ENCODE measurements at regions not wholly inside any gene's neighbourhood (a gene's known extent, or its start where the extent isn't known, plus 50 kb on each side); places are given as distances from the start of the nearest gene placed in this dataset.

GRCh38 chr13:94827566-94827965 is 115.2 kb upstream of the SOX21 start:
- WGBS (ENCODE audit: insufficient coverage, low coverage, missing lambda C conversion rate): 0% methylated on average over 2 of the region's 2 CpGs
- BruUV-seq (replicated peaks): no TSS peak
- Histone ChIP-seq H2AFZ (ENCODE audit: low read depth, low read length) (no peak overlapping the region), H3K4me1 (replicated peaks in 1 of 2; ENCODE audit: control insufficient read depth in 2 of 2, insufficient read depth in 2 of 2, low read length in 2 of 2) (no peaks in the 10 kb centered on the region; a peak in 1 of 5 replicates), H3K9ac (ENCODE audit: insufficient read depth in 1 of 2, low read depth in 2 of 2, low read length in 2 of 2) (no peak overlapping the region), H3K36me3 (ENCODE audit: control insufficient read depth, insufficient read depth, low read length) (no peaks in the 10 kb centered on the region), H3K9me1 (ENCODE audit: control insufficient read depth, insufficient read depth, low read length) (no peaks in the 10 kb centered on the region), H4K20me1 (replicated peaks; ENCODE audit: control insufficient read depth, insufficient read depth, low read length) (no peaks in the 10 kb centered on the region), H3K9me3 (replicated peaks; ENCODE audit: control insufficient read depth, insufficient read depth, low read depth, low read length) (no peaks in the 10 kb centered on the region), H3K79me2 (ENCODE audit: control insufficient read depth, insufficient read depth, low read length) (no peaks in the 10 kb centered on the region), H3K27ac (ENCODE audit: extremely low read depth, low read depth, low read length) (no peak overlapping the region), H3K4me3 (no peak overlapping the region), H3K4me2 (ENCODE audit: insufficient read depth, low read length) (no peak overlapping the region), H3K27me3 (ENCODE audit: control insufficient read depth in 2 of 2, insufficient read depth in 2 of 2, low read length in 2 of 2) (peaks cover 0 to 2% of the 10 kb centered on the region in 2 experiments; a peak in 2 of 5 replicates)
- in situ Hi-C loops (cut with MboI): no loop called here
- TF ChIP-seq, protein P1, sequence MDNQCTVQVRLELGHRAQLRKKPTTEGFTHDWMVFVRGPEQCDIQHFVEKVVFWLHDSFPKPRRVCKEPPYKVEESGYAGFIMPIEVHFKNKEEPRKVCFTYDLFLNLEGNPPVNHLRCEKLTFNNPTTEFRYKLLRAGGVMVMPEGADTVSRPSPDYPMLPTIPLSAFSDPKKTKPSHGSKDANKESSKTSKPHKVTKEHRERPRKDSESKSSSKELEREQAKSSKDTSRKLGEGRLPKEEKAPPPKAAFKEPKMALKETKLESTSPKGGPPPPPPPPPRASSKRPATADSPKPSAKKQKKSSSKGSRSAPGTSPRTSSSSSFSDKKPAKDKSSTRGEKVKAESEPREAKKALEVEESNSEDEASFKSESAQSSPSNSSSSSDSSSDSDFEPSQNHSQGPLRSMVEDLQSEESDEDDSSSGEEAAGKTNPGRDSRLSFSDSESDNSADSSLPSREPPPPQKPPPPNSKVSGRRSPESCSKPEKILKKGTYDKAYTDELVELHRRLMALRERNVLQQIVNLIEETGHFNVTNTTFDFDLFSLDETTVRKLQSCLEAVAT (IDR thresholded peaks at IDR 0.05): no peak
- POLR2A ChIA-PET: no interaction called here
- intact Hi-C loops (cut with micrococcal nuclease): no loop called here
- FAIRE-seq (no peak), DNase-seq (ENCODE audit: extremely low read depth in 1 of 4, low spot score in 3 of 4) (no peak), ATAC-seq (no peak)
- CTCF ChIA-PET (ENCODE audit: low intra/inter-chr PET ratio): no interaction called here

- no TSS peak for BruUV-seq (replicated peaks)
- Histone ChIP-seq H3K36me3 (ENCODE audit: control insufficient read depth, insufficient read depth, low read length) (no peaks in the 10 kb centered on the region), H4K20me1 (replicated peaks; ENCODE audit: control insufficient read depth, insufficient read depth, low read length) (no peaks in the 10 kb centered on the region), H3K9me3 (replicated peaks; ENCODE audit: control insufficient read depth, insufficient read depth, low read depth, low read length) (no peaks in the 10 kb centered on the region), H3K4me3 (no peak overlapping the region), H3K4me1 (replicated peaks in 1 of 2; ENCODE audit: control insufficient read depth in 2 of 2, insufficient read depth in 2 of 2, low read length in 2 of 2) (no peaks in the 10 kb centered on the region; a peak in 1 of 5 replicates), H3K79me2 (ENCODE audit: control insufficient read depth, insufficient read depth, low read length) (no peaks in the 10 kb centered on the region), H3K27me3 (ENCODE audit: control insufficient read depth in 2 of 2, insufficient read depth in 2 of 2, low read length in 2 of 2) (peaks cover 0 to 2% of the 10 kb centered on the region in 2 experiments; a peak in 1 of 5 replicates), H3K27ac (ENCODE audit: extremely low read depth, low read depth, low read length) (no peak overlapping the region), H2AFZ (ENCODE audit: low read depth, low read length) (no peak overlapping the region), H3K9ac (ENCODE audit: insufficient read depth in 1 of 2, low read depth in 2 of 2, low read length in 2 of 2) (no peak overlapping the region), H3K9me1 (ENCODE audit: control insufficient read depth, insufficient read depth, low read length) (no peaks in the 10 kb centered on the region), H3K4me2 (ENCODE audit: insufficient read depth, low read length) (no peak overlapping the region)
- TF ChIP-seq BCOR (IDR thresholded peaks at IDR 0.05) (no peak), MYNN (IDR thresholded peaks at IDR 0.05) (no peak), MYNN (CRISPR knock-in tag; IDR thresholded peaks at IDR 0.05) (no peak), KAT8 (IDR thresholded peaks at IDR 0.05; ENCODE audit: low read depth) (no peak), BMI1 (IDR thresholded peaks at IDR 0.05; ENCODE audit: low read length) (no peak), PHF8 (IDR thresholded peaks at IDR 0.05; ENCODE audit: borderline replicate concordance, low read length) (no peak), TEAD4 (IDR thresholded peaks at IDR 0.05; ENCODE audit: low read length) (no peak), TEAD4 (CRISPR knock-in tag; IDR thresholded peaks at IDR 0.05; ENCODE audit: borderline replicate concordance) (no peak)
- DNase-seq (ENCODE audit: extremely low read depth in 1 of 4, low spot score in 3 of 4) (no peak), FAIRE-seq (no peak), ATAC-seq (no peak)
- 0% methylated on average over 4 of the region's 5 CpGs for whole genome bisulfite sequencing (ENCODE audit: insufficient coverage, low coverage, missing lambda C conversion rate)
- ChIA-PET POLR2A (no interaction called here), CTCF (ENCODE audit: low intra/inter-chr PET ratio) (no interaction called here)
- intact Hi-C loops (cut with micrococcal nuclease): no loop called here
- in situ Hi-C loops (cut with MboI): no loop called here
These were observed 113.2 kb upstream of the SOX21 start for GRCh38 chr13:94825507-94825906.

Measured in K562 (cell line).